T-helper 2 cell treated with Interferon-gamma antibody and Interleukin-4, amounts not matched to agents 5 μg/mL and 100 μg/mL, for 36 hours (primary cell): ENCODE measurements at regions not wholly inside any gene's neighbourhood (a gene's known extent, or its start where the extent isn't known, plus 50 kb on each side); places are given as distances from the start of the nearest gene placed in this dataset.
"Not testable (repeated sequence)": the region's sequence is repeated elsewhere in the genome, so short reads cannot be mapped to it uniquely, and the experiment has no call there.

Experiments
- DNase-seq: peaks from one replicate; pipeline ENCODE4 v3.0.0; 2021; ENCODE audit warnings: low spot score
- H3K27ac Mint-ChIP-seq: one replicate; pipeline ENCODE4 v1.8.0; 2021; ENCODE audit warnings: mild to moderate bottlenecking, mixed read lengths
- H3K27me3 Mint-ChIP-seq: one replicate; pipeline ENCODE4 v1.8.0; 2021; ENCODE audit warnings: low read depth, mixed read lengths
- H3K36me3 Mint-ChIP-seq: one replicate; pipeline ENCODE4 v1.8.0; 2021; ENCODE audit warnings: low read depth, mixed read lengths
- H3K4me1 Mint-ChIP-seq: one replicate; pipeline ENCODE4 v1.8.0; 2021; ENCODE audit warnings: low read depth, mixed read lengths
- H3K4me3 Mint-ChIP-seq: one replicate; pipeline ENCODE4 v1.8.0; 2022; ENCODE audit warnings: mild to moderate bottlenecking, moderate library complexity, mixed read lengths
- H3K9me3 Mint-ChIP-seq: one replicate; pipeline ENCODE4 v1.8.0; 2021; ENCODE audit warnings: mixed read lengths

DNA sequence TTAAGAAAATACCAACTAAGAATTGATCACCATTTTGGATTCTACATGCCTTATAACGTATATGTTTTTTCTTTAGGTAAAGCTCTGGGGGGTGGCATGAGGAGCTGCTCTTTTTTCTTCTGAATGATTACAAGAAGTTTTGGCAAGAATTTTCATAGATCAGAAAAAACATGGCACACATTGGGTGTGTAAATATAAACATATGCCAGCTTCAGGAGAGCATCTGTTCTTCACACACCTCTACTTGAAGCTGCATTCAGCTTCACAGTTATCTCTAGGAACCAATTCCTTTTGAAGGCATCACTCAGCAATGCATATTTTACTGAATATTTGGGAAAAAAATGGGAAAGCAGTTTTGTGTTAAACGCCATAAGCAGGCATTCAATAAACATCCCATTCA lies 122.7 kb upstream of the GHR start:
- Mint-ChIP-seq H3K9me3 (peaks cover 9% of the 10 kb centered on the region), H3K27me3 (no peaks in the 10 kb centered on the region), H3K4me1 (no peaks in the 10 kb centered on the region), H3K4me3 (no peak overlapping the region), H3K27ac (no peak overlapping the region), H3K36me3 (no peaks in the 10 kb centered on the region)
- DNase-seq, result no peak

DNA sequence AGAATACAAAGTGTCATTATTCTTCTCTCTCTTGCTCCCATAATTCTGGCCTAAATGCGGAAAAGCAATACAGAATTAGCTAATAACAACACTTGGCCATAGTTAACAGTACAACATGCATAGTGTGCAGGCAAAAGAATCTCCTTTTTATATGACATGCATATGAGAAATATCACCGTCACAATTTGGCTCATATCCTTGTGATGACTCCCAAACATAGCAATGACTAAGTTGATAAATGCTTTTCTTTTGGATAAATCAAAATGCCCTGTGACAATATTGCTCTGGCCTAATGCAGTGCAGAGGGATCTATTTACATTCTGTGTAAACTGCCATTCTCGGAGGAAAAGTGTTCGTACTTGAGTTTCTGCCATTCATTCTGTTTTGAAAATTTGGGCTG lies 121.9 kb upstream of the GHR start:
- Mint-ChIP-seq H3K4me3 (no peak overlapping the region), H3K27ac (no peak overlapping the region), H3K9me3 (peaks cover 9% of the 10 kb centered on the region), H3K36me3 (no peaks in the 10 kb centered on the region), H3K27me3 (no peaks in the 10 kb centered on the region), H3K4me1 (no peaks in the 10 kb centered on the region)
- no peak for DNase-seq

DNA sequence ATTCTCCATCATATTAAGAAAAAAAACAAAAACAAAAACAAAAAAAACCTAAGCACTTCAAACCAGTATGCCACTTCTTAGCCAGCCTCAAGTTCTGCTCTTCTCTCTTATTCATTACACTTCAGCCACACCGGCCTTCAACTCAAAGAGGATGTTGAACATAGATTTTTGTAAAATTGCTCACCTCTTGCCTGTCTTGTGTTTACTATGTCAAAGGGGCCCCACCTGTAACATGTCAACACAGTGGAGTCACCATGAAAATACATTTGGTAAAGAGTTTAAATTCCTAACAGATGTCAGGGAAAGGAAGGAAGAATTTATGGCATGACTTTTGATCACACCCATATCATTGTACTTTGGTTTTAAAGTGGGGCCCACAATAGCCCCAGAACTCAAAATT lies 121.1 kb upstream of the GHR start:
- Mint-ChIP-seq H3K4me1 (no peaks in the 10 kb centered on the region), H3K4me3 (no peak overlapping the region), H3K27me3 (no peaks in the 10 kb centered on the region), H3K9me3 (peaks cover 5% of the 10 kb centered on the region), H3K27ac (no peak overlapping the region), H3K36me3 (no peaks in the 10 kb centered on the region)
- DNase-seq, result no peak

DNA sequence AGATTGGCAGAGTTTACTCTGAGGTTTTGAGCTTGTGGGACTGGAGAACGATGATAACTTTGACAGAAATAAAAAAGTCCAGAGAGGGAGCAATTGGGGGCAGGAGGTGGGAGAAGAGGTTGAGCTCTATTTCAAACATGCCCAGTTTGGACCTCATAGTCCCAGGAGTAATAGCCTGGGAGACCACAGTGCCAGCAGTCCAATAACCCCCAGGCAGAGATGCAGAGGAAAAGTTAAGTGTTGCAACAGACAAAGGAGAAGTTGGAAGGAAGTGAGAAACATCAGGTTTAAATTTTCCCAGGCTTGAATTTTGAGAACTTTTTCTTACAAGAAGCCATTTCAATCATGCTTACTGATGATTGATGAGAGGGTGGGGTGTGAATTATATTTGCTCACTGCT lies 117.0 kb upstream of the GHR start:
- Mint-ChIP-seq H3K27ac (no peak overlapping the region), H3K4me3 (no peak overlapping the region), H3K4me1 (no peaks in the 10 kb centered on the region), H3K9me3 (no peaks in the 10 kb centered on the region), H3K36me3 (no peaks in the 10 kb centered on the region), H3K27me3 (no peaks in the 10 kb centered on the region)
- DNase-seq, result no peak

DNA sequence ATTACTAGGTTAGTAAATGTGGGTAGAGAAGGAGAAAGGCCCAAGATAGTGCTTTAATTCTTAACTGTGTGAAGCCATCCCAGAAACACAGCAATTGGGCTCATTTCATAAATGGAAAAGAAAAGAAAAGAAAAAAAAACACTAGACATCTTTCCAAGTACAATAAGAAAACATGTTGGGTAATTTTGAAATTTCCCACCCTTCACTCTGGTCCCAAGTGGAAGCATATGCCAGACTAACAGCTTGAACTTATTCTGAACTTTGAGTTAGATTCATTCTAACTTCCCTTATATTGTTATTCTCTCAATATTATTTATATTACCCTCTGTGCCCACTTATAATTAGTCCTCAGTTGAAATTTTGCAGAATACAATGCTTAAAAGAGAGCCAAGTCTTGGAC lies 113.4 kb upstream of the GHR start:
- Mint-ChIP-seq H3K36me3 (no peaks in the 10 kb centered on the region), H3K9me3 (no peaks in the 10 kb centered on the region), H3K27me3 (no peaks in the 10 kb centered on the region), H3K27ac (no peak overlapping the region), H3K4me3 (no peak overlapping the region), H3K4me1 (no peaks in the 10 kb centered on the region)
- no peak for DNase-seq

GRCh38 chr5:42315214-42315613 lies 108.0 kb upstream of the GHR start:
- Mint-ChIP-seq H3K4me3 (no peak overlapping the region), H3K36me3 (no peaks in the 10 kb centered on the region), H3K4me1 (no peaks in the 10 kb centered on the region), H3K27me3 (no peaks in the 10 kb centered on the region), H3K27ac (no peak overlapping the region), H3K9me3 (peaks cover 14% of the 10 kb centered on the region)
- DNase-seq, result no peak

DNA sequence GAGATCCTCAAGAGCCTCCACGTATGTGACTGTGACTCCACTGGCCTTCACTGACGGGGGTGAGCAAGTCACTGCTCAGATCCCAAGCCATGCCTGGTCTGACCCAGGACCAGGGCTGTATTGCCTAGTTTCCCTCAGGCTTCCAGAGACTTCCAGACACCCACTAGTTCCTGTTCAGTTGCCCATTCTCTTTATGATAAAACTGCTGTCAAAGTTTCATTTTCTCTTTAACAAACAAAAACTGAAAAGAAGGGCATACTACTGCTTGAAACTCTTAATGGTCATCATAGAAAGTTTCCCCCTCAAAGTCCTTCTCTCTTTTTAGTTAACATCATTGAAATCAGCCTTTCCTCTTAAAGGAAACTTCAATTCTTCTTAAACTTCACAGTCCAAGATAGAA lies 105.7 kb upstream of the GHR start:
- Mint-ChIP-seq H3K9me3 (peaks cover 16% of the 10 kb centered on the region), H3K4me3 (no peak overlapping the region), H3K27ac (no peak overlapping the region), H3K36me3 (no peaks in the 10 kb centered on the region), H3K27me3 (no peaks in the 10 kb centered on the region), H3K4me1 (no peaks in the 10 kb centered on the region)
- DNase-seq, result no peak

DNA sequence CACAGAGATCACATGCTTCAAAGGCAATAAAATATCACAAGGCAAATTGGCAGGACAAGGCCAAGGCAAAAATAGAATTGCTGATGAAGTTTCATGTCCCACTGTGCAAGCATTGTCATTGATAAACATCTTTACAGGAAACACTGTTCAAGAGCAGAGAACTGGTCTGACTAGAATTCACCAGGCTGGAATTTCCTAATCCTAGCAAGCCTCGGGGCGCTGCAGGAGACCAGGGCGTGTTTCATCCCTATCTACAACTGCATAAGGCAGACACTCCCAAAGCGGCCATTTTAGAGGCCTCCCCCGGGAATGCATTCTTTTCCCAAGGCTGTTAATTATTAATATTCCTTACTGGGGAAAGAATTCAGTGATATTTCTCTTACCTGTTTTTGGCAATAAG lies 103.7 kb upstream of the GHR start:
- not testable (repeated sequence) for H3K27me3 Mint-ChIP-seq, DNase-seq, H3K36me3 Mint-ChIP-seq, H3K4me3 Mint-ChIP-seq, H3K27ac Mint-ChIP-seq, H3K4me1 Mint-ChIP-seq
- peaks cover 16% of the 10 kb centered on the region for H3K9me3 Mint-ChIP-seq

DNA sequence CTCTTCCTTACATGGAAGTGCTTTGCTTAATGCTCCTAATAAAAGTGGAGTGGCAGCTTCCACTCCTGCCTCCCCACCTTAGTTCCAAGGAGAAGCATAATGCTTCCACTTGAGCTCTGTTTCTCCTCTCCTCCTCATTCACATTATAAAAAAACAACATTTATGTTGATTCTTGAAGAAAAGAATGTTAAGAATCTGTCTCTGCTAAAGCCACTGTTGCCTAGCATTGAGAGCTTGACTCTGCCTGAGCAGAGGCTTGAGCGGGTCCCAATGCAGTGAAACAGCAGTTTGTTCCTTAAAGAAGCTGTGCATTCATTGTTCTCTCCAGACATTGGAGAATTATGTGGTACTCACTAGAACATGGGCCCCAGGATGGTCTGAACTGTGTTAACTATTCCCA lies 101.5 kb upstream of the GHR start:
- no peak overlapping the region for H3K27ac Mint-ChIP-seq
- no peaks in the 10 kb centered on the region for H3K27me3 Mint-ChIP-seq
- peaks cover 16% of the 10 kb centered on the region for H3K9me3 Mint-ChIP-seq
- H3K4me3 Mint-ChIP-seq, result no peak overlapping the region
- H3K4me1 Mint-ChIP-seq, result no peaks in the 10 kb centered on the region
- DNase-seq, result no peak
- H3K36me3 Mint-ChIP-seq, result no peaks in the 10 kb centered on the region

GRCh38 chr5:42337143-42337542 lies 86.1 kb upstream of the GHR start:
- H3K27me3 Mint-ChIP-seq, result no peaks in the 10 kb centered on the region
- no peak overlapping the region for H3K4me3 Mint-ChIP-seq
- no peak overlapping the region for H3K27ac Mint-ChIP-seq
- no peaks in the 10 kb centered on the region for H3K36me3 Mint-ChIP-seq
- peaks cover 38% of the 10 kb centered on the region for H3K9me3 Mint-ChIP-seq
- DNase-seq, result no peak
- no peaks in the 10 kb centered on the region for H3K4me1 Mint-ChIP-seq

DNA sequence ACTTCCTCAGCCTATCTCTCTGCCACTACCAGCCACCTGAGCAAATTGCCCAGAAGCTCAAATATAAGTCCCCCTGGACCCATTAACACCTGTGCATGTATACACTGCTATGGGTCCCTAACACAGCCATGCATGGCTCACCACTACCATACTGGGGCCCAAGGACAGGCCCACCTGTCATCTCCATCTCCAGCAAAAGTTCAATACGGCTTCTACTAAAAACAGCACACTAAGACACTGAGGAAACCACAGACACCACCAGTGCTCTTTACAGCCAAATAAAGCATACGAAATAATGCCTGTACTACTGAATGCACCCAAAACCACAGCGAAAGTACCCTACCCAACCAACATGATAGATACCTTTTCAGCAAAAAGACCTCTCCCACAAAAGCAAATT lies 85.6 kb upstream of the GHR start:
- H3K36me3 Mint-ChIP-seq, result no peaks in the 10 kb centered on the region
- DNase-seq, result no peak
- H3K4me1 Mint-ChIP-seq, result no peaks in the 10 kb centered on the region
- no peak overlapping the region for H3K4me3 Mint-ChIP-seq
- H3K9me3 Mint-ChIP-seq, result peaks cover 38% of the 10 kb centered on the region
- no peak overlapping the region for H3K27ac Mint-ChIP-seq
- H3K27me3 Mint-ChIP-seq, result no peaks in the 10 kb centered on the region

GRCh38 chr5:42338136-42338535 lies 85.1 kb upstream of the GHR start:
- DNase-seq, result no peak
- Mint-ChIP-seq H3K4me3 (no peak overlapping the region), H3K27me3 (no peaks in the 10 kb centered on the region), H3K9me3 (peaks cover 38% of the 10 kb centered on the region), H3K36me3 (no peaks in the 10 kb centered on the region), H3K4me1 (no peaks in the 10 kb centered on the region), H3K27ac (no peak overlapping the region)

DNA sequence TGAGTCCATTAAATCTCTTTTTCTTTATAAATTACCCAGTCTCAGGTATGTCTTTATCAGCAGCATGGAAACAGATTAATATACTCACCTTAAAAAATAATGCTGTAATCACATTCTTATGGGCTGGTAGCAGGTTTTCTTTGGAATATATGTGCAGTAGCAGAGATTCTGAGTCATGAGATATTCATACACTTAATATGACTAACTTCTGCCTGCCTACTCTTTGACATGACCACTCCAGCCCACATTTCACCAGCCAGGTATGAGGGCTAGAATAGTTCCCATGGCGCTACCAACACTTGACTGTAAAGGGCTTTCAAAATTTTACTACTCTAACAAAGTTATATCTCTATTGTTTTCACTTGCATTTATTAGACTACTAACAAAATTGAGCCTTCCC lies 74.1 kb upstream of the GHR start:
- H3K27ac Mint-ChIP-seq, result no peak overlapping the region
- H3K36me3 Mint-ChIP-seq, result no peaks in the 10 kb centered on the region
- DNase-seq, result no peak
- H3K9me3 Mint-ChIP-seq, result peaks cover 6% of the 10 kb centered on the region
- H3K27me3 Mint-ChIP-seq, result no peaks in the 10 kb centered on the region
- no peaks in the 10 kb centered on the region for H3K4me1 Mint-ChIP-seq
- H3K4me3 Mint-ChIP-seq, result no peak overlapping the region

DNA sequence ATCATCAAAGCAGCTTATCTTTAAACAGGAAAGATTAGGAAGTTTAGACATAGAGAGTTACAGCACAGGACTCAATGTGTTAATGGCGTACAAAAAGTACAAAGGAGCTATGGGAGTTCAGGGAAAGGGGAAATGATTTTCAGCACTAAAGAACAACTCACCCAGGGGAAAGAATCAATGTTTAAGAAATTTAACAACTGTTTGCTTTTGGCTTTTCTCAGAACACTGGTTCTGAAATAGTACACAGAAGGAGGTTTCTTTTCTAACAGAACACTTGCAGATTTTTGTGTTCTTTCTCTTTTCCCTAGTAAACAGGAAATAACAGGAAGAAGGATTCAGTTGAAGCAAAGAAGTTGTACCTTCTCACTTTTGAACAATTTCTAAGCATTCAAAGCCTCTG lies 71.3 kb upstream of the GHR start:
- Mint-ChIP-seq H3K27me3 (no peaks in the 10 kb centered on the region), H3K36me3 (no peaks in the 10 kb centered on the region), H3K4me1 (no peaks in the 10 kb centered on the region), H3K9me3 (peaks cover 5% of the 10 kb centered on the region), H3K4me3 (no peak overlapping the region), H3K27ac (no peak overlapping the region)
- DNase-seq, result no peak

DNA sequence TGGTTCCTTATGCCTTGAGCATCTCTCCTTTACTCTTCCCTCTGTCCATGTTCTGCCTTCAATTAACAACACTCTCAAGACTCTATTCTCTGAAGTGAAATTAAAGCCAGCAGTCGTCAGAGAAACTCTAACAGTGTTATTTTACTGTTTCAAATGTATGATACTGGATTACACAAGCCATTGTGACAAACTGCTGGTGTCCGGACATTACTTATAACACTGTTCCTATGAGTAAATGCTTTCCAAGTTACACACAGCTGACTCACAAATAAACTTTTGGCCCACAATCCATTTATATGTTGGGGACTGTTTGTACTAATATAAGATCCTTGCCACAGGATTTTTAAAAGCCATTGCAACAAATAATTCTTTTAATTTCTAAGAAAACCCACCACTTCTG lies 63.2 kb upstream of the GHR start:
- Mint-ChIP-seq H3K36me3 (no peaks in the 10 kb centered on the region), H3K4me1 (no peaks in the 10 kb centered on the region), H3K27me3 (no peaks in the 10 kb centered on the region), H3K27ac (no peak overlapping the region), H3K4me3 (no peak overlapping the region), H3K9me3 (no peaks in the 10 kb centered on the region)
- DNase-seq, result no peak
